ENCODE measurements at regions not wholly inside any gene's neighbourhood (a gene's known extent, or its start where the extent isn't known, plus 50 kb on each side); places are given as distances from the start of the nearest gene placed in this dataset.
A peak's percentile ranks its signal among the peaks of the same experiment; 100 is the strongest.
"Not testable (repeated sequence)": the region's sequence is repeated elsewhere in the genome, so short reads cannot be mapped to it uniquely, and the experiment has no call there.

DNA sequence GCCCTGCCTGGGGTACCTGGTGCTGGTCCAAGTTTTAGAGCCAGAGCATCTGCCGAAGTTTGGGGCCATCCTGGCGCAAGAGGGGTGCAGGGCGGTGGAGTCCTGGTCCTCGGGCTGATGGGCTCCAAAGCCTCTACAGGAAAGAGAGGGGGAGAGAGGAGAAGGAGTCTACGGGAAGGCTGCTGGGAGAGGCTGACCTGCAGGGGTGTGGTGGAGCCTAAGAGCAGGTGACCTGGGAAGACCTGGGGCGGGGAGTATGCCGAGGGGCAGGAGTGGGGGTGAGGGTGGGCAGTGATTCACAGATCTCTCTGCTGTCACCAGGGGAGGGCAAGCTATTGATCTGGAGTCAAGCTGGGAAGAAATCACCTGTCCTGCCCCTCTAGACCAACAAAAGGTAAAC, 158.4 kb downstream of the SPATA31A6 start:
- H3K27me3 Mint-ChIP-seq (ENCODE audit: low read depth, poor library complexity); H3K9me3 Mint-ChIP-seq; H3K36me3 Mint-ChIP-seq (ENCODE audit: low read depth); H3K4me1 Mint-ChIP-seq; H3K27ac Mint-ChIP-seq; H3K4me3 Mint-ChIP-seq; DNase-seq: not testable (repeated sequence)

DNA sequence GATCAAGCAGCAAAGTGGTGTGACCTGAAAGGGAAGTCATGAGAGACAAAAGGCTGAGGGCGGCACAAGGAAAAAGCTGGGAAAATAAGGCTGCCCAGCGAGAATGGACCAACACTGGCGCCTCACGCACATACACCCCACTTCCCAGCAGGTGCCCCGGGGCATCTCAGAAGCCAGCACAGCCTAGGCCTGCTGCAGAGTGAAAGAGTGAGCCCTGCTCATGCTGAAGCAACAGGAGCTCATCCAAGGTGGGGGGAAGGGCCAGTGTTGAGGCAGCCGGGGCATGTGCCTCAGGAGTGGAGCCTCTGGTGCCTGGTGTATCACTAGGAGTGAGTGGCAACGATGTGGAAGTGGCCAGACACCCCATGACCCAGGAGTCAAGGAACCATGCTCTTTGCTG, 158.8 kb downstream of the SPATA31A6 start:
- H3K4me3 Mint-ChIP-seq; DNase-seq; H3K9me3 Mint-ChIP-seq; H3K36me3 Mint-ChIP-seq (ENCODE audit: low read depth); H3K27ac Mint-ChIP-seq; H3K4me1 Mint-ChIP-seq; H3K27me3 Mint-ChIP-seq (ENCODE audit: low read depth, poor library complexity): not testable (repeated sequence)

DNA sequence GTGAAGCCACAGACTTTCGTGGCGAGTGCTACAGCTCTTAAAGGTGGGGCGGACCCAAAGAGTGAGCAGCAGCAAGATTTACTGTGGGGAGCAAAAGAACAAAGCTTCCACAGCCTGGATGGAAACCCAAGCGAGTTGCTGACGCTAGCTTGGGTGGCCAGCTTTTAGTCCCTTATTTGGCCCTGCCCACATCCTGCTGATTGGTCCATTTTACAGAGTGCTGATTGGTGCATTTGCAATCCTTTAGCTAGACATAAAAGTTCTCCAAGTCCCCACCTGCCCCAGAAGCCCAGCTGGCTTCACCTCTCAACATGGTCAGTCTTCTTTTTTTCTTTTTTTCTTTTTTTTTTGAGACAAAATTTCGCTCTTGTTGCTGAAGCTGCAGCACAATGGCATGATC, 161.0 kb downstream of the SPATA31A6 start:
- not testable (repeated sequence) for H3K4me1 Mint-ChIP-seq; H3K9me3 Mint-ChIP-seq; H3K36me3 Mint-ChIP-seq (ENCODE audit: low read depth); DNase-seq; H3K4me3 Mint-ChIP-seq; H3K27me3 Mint-ChIP-seq (ENCODE audit: low read depth, poor library complexity); H3K27ac Mint-ChIP-seq

DNA sequence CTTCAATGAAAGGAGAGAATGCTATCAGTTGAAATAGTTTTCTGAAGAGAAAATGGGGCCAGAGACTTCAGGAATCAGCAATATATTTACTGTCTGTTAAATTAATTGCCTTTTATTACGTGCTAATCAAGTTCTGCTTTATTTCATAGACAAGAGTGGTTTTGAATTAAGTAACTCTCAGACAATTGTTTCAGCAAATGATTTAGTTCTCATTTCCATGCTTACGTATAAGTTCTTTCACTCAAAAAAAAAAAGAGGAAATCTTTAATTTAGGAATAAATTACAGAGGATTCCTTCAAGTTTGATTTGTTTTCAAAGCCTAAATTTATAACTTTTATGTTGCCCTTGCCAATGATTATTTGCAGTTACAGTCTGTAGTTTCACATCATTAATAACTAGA, 163.5 kb downstream of the SPATA31A6 start:
- not testable (repeated sequence) for H3K4me3 Mint-ChIP-seq; H3K4me1 Mint-ChIP-seq; H3K36me3 Mint-ChIP-seq (ENCODE audit: low read depth); H3K9me3 Mint-ChIP-seq; DNase-seq; H3K27ac Mint-ChIP-seq; H3K27me3 Mint-ChIP-seq (ENCODE audit: low read depth, poor library complexity)

DNA sequence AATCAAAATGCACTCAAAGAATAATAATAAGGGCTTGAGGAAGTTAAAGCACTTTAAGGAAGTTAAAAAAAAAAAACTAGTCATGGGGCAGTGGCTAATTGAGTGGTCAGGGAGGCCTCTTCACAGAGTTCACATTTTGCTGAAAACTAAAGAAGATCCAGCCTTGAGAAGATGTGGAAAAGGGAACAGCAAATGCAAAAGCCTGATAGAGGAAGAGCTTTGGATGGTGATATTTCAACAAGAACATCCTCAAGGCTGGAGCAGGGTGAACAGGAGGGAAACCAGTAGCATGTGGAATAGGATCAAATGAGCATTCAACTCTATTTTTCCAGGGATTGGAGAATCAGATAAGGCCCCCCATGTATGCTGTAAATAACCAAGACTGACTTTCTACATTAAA, 165.7 kb downstream of the SPATA31A6 start:
- H3K4me3 Mint-ChIP-seq; H3K9me3 Mint-ChIP-seq; H3K4me1 Mint-ChIP-seq; H3K27ac Mint-ChIP-seq; H3K36me3 Mint-ChIP-seq (ENCODE audit: low read depth); DNase-seq; H3K27me3 Mint-ChIP-seq (ENCODE audit: low read depth, poor library complexity): not testable (repeated sequence)

DNA sequence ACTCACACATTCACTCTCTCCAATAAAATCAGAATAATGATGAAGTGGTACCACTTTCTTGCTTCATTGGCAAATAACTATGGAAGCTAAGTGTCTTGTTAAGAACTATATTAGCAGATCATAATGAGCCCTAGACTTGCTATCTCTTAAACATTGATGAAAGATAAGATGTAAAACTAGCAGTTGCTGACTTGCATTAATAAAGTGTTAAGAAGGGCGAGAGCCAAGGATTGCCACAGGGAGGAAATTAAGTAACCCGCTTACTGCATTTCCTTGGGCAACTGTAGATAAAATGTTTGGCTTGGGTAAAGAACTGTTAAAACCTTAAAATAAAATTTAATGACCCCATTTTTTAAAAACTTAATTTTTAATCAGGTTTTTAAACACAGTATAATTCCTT, 167.0 kb downstream of the SPATA31A6 start:
- not testable (repeated sequence) for H3K4me1 Mint-ChIP-seq; H3K4me3 Mint-ChIP-seq; H3K36me3 Mint-ChIP-seq (ENCODE audit: low read depth); H3K9me3 Mint-ChIP-seq; H3K27me3 Mint-ChIP-seq (ENCODE audit: low read depth, poor library complexity); DNase-seq; H3K27ac Mint-ChIP-seq

DNA sequence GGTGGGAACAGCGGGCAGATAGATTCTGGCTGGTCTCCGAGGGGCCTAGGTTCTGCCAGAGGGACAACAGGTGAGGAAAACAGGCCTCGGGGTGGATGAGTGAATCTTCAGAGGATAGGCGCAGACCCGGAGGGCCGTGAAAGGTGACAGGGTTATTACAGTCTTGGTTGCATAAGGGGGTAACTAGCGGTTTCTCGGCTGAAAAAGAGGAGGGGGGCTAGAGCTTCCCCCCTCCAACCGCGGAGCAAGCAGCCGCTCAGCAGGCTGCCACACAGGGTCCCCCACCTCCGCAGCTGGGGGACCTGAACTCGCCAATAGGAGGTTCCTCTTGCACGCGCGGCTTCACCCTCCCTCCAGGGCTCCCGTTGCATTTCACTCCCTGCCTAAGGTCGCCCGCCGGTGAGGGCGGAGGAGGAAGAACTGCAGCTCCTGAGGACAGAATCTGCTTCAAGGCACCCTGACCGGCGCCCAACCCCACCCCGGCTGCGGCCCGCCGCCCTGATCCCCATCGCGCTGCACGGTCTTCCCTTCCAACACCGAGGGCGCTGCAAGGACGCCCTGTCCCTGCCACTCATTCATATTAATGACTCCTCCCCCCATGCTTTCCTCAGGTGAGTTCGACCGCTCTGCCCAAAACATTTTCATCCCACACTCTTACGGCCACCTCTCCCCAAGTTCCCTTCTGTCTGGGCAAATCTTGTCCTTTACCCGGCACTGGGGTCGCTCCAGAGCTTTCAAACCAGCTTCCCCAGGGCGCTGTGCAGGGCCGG, 174.3 kb downstream of the SPATA31A6 start:
- H3K27ac Mint-ChIP-seq; H3K9me3 Mint-ChIP-seq; H3K36me3 Mint-ChIP-seq (ENCODE audit: low read depth); DNase-seq: not testable (repeated sequence)
- H3K4me3 Mint-ChIP-seq = peak overlapping the region; percentile 76
- H3K4me1 Mint-ChIP-seq = peaks cover 24% of the 10 kb centered on the region
- peaks cover 22% of the 10 kb centered on the region for H3K27me3 Mint-ChIP-seq (ENCODE audit: low read depth, poor library complexity)

DNA sequence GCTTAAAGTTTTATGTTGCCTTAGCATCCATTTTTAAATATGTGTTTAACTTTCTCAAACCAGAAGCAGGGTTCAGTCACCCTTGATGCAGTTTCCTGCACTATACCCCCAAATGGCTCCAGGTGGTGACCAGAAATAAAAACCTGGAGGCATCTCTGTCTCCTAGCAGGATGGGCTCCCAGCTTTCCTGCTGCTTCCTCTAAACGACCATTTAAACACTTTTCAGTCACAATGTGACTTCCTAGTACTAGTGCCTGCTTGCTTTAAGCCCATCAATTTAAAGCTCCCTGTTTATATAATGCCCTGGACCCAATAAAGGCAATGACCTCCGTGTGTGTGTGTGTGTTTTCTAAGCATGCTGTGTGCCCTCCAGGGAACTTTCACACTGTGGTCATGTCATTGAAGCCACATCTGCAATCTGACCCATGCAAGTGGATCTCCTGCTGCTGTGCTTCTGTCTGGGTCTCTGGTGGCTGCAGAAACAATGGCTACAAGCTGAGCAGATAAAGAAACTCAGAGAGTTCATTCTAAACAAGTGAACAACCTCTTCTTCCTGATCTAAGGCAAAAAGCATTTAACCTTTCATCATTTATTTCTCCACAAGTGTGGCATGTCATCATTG, 175.3 kb downstream of the SPATA31A6 start:
- not testable (repeated sequence) for H3K36me3 Mint-ChIP-seq (ENCODE audit: low read depth); DNase-seq; H3K9me3 Mint-ChIP-seq
- Mint-ChIP-seq H3K4me3 (peak overlapping the region; percentile 76), H3K27me3 (ENCODE audit: low read depth, poor library complexity) (peaks cover 22% of the 10 kb centered on the region), H3K27ac (peak overlapping the region; percentile 52), H3K4me1 (peaks cover 24% of the 10 kb centered on the region)

DNA sequence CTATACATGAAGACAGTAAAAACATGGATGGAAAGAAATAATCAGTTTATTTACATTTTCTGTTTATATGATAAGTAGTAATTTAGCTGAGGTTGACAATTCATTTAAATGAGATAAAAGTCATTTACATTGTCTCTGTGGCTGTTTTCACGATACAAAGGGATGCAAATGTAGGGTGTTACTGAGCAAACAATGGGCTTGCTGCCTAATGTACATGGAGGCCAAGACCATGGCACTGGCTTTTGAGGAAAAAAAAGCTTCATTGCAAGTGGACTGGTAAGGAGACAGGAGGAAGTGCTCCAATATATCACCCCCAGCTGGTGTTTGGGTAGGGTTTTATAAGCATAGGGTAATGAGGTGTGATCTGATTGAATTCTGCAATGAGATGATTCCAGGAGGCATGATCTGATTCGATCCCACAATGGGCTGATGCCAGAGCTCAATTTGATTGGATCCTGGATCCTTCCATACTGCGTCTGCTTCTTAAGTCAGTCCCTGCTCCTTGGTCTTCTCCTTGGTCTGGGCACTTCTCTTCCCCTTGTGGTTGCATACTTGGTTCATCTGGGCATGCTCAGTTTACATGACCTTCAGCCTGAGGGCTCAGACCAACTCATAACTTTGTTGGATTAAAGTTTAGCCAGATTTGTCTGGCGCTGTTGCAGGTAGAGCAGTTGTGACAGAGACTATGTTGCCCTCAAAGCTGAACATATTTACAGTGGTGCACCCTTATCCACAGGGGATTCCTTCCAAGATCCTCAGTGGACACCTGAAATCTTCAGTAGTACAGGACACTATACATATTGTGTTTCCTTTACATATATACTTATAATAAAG, 181.2 kb downstream of the SPATA31A6 start:
- H3K36me3 Mint-ChIP-seq (ENCODE audit: low read depth); H3K4me1 Mint-ChIP-seq; H3K4me3 Mint-ChIP-seq; H3K27ac Mint-ChIP-seq; DNase-seq; H3K27me3 Mint-ChIP-seq (ENCODE audit: low read depth, poor library complexity): not testable (repeated sequence)
- H3K9me3 Mint-ChIP-seq = peaks cover 17% of the 10 kb centered on the region

DNA sequence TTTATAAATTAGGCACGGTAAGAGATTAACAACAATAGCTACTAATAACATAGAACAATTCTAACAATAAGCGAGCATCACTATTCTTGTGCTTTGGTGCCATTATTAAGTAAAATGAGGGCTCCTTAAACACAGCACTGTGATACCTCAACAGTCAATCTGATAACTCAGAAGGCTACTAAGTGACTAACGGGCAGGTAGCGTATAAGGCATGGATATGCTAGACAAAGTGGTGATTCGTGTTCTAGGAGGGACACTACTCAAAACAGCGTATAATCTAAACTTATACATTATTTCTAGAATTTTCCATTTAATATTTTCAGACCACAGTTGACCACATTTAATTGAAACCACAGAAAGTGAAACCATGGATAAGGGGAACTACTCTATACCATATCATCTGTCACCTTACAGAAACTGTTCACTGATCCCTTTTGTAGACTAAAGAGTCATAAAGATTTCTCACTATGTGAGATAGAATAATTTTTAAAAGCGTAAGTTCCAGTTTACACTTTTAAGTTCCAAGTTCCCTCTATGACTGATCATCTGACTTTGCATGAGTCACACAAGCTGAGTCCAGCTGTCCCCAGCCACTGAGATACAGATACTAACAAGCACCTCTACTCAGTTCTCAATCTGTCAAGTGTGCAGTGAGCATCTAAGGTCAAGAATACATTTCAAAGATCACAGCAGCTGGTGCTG, 181.9 kb downstream of the SPATA31A6 start:
- H3K27me3 Mint-ChIP-seq (ENCODE audit: low read depth, poor library complexity); H3K36me3 Mint-ChIP-seq (ENCODE audit: low read depth); H3K4me3 Mint-ChIP-seq; H3K4me1 Mint-ChIP-seq; H3K27ac Mint-ChIP-seq; DNase-seq: not testable (repeated sequence)
- H3K9me3 Mint-ChIP-seq = peaks cover 17% of the 10 kb centered on the region

DNA sequence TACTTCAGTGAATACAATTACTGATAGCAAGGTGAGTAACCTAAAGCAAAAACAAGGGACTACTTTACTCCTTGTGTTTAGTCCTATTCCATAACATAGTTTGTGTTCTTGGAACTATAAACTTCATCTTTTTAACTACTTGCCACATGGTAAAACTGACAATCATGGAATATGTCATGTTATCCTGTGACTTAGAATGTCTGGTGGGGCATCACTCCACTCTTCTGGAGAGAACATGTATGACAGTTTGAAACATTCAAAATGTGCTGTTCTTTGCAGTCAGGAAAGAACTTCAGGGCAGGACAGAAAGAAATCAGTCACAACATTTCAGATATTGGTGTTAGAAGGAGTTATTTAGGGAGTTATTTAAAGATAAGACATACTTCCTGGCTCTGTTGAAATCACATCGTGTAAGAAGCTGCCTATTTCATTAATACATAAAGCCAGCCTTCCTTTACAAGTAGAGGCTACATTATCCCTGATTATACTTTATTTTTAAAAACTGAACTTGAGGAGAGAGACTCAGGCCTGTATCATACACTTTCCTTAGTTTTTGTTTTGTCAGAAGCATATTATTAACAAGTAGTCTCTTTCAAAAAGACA, 184.9 kb downstream of the SPATA31A6 start:
- H3K4me3 Mint-ChIP-seq; H3K27ac Mint-ChIP-seq; H3K36me3 Mint-ChIP-seq (ENCODE audit: low read depth); DNase-seq; H3K27me3 Mint-ChIP-seq (ENCODE audit: low read depth, poor library complexity): not testable (repeated sequence)
- Mint-ChIP-seq H3K4me1 (peaks cover 12% of the 10 kb centered on the region), H3K9me3 (peaks cover 17% of the 10 kb centered on the region)

DNA sequence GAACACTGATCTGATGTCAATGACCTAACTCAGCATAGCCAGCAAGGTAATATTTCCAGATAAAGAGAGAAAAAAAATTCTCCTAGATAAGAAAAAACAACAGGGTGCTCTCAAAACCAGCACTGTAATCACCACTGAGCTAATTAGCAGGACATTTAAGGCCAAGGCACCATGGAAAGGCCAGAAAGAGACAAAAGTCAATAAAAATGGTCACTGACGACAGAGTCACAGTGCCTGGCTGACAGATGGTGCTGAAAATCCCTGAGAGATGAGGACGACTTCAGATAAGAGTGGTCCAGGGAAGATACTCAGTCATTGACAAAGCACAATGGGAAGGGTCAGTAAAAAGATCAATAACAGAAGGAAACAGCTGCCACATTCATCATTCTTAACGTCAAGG, 186.7 kb downstream of the SPATA31A6 start:
- H3K27me3 Mint-ChIP-seq (ENCODE audit: low read depth, poor library complexity); DNase-seq; H3K4me3 Mint-ChIP-seq; H3K36me3 Mint-ChIP-seq (ENCODE audit: low read depth); H3K27ac Mint-ChIP-seq: not testable (repeated sequence)
- H3K9me3 Mint-ChIP-seq = peaks cover 17% of the 10 kb centered on the region
- H3K4me1 Mint-ChIP-seq = peaks cover 12% of the 10 kb centered on the region

DNA sequence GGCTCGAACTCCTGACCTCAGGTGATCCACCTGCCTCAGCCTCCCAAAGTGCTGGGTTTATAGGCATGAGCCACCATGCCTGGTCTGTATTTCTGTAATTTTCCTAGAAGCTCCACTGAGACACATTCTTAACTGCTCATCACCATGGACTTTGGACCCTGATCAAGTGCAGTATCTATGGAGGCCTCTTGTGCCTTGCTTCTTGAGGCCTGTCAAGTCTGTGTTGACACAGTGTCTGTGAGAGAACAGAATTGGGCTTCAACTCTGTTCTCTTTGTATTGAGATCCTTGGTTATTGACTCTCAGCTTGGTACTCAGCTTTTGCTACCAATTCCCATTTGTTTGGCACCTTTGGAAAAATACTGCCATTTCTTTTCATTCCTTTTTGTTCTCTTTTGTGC, 188.0 kb downstream of the SPATA31A6 start:
- not testable (repeated sequence) for H3K27me3 Mint-ChIP-seq (ENCODE audit: low read depth, poor library complexity); H3K4me3 Mint-ChIP-seq; H3K9me3 Mint-ChIP-seq; DNase-seq; H3K27ac Mint-ChIP-seq; H3K36me3 Mint-ChIP-seq (ENCODE audit: low read depth)
- peaks cover 12% of the 10 kb centered on the region for H3K4me1 Mint-ChIP-seq
